ENCODE measurements at regions not wholly inside any gene's neighbourhood (a gene's known extent, or its start where the extent isn't known, plus 50 kb on each side); places are given as distances from the start of the nearest gene placed in this dataset.
A peak's percentile ranks its signal among the peaks of the same experiment; 100 is the strongest.

DNA sequence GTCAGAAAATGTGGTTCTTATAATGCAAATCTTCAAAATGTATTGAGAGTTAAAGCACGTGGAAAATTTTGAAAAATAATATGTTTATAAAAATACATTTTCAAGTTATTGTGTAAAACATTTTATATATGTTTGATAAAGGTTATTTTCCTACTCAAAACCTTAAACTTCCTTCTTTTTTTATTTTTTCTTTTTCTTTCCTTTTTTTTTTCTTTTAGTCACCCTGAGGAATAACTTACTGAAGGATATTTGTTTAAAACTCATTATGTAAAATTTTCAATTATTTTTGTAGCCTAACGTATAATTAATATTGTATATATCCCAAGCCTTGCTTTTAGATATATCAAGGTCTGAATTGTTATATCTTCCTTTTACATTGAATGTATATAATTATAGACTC lies 346.8 kb upstream of the GYPC start:
- no peak for DNase-seq (ENCODE audit: low read depth)
- H3K4me3 ChIP-seq (ENCODE audit: low read depth, low read length) = no peak overlapping the region
- TF ChIP-seq, protein P1, sequence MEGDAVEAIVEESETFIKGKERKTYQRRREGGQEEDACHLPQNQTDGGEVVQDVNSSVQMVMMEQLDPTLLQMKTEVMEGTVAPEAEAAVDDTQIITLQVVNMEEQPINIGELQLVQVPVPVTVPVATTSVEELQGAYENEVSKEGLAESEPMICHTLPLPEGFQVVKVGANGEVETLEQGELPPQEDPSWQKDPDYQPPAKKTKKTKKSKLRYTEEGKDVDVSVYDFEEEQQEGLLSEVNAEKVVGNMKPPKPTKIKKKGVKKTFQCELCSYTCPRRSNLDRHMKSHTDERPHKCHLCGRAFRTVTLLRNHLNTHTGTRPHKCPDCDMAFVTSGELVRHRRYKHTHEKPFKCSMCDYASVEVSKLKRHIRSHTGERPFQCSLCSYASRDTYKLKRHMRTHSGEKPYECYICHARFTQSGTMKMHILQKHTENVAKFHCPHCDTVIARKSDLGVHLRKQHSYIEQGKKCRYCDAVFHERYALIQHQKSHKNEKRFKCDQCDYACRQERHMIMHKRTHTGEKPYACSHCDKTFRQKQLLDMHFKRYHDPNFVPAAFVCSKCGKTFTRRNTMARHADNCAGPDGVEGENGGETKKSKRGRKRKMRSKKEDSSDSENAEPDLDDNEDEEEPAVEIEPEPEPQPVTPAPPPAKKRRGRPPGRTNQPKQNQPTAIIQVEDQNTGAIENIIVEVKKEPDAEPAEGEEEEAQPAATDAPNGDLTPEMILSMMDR (IDR thresholded peaks at IDR 0.05; ENCODE audit: insufficient read depth, low read depth, low read length) = no peak

DNA sequence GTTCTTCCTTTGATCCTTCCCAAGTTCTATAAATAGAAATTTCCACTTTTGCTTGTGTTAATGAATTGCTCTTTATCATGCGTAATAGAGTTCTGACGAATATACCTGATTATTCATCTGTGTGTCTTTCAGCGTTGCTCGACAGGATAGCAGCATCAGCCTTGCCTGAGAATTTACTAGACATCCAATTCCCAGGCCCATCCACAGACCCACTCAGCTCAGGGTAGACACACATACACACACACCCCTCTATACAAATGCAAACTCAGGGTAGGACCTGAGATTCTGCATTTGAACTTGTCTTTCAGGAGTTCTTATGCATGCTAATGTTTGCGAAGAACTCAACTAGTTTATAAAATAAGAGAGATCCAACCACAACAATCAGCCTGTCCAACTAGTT lies 343.4 kb upstream of the GYPC start:
- no peak overlapping the region for H3K4me3 ChIP-seq (ENCODE audit: low read depth, low read length)
- no peak for DNase-seq (ENCODE audit: low read depth)
- TF ChIP-seq, protein P1 (IDR thresholded peaks at IDR 0.05; ENCODE audit: insufficient read depth, low read depth, low read length) = no peak

DNA sequence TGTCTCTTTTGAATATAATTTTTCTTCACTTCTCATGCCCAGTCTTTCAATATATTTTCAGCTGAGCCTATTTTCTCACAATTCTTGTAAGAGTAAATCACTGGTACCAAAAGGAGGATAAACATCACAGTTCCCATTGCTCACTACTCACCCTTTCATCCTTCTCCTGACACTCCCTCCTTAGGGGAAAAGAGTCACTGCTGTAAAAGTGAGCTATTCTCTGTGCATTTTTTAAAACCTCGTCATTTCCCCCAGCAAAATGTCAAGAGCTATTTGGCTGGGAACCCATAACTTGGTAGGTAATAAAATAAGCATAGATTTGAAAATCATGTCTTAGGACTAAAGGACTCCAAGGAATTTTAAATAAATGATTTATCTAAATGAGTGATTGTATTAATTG lies 340.1 kb upstream of the GYPC start:
- peak; percentile 0 for DNase-seq (ENCODE audit: low read depth)
- TF ChIP-seq, protein P1 (IDR thresholded peaks at IDR 0.05; ENCODE audit: insufficient read depth, low read depth, low read length) = no peak
- no peak overlapping the region for H3K4me3 ChIP-seq (ENCODE audit: low read depth, low read length)

DNA sequence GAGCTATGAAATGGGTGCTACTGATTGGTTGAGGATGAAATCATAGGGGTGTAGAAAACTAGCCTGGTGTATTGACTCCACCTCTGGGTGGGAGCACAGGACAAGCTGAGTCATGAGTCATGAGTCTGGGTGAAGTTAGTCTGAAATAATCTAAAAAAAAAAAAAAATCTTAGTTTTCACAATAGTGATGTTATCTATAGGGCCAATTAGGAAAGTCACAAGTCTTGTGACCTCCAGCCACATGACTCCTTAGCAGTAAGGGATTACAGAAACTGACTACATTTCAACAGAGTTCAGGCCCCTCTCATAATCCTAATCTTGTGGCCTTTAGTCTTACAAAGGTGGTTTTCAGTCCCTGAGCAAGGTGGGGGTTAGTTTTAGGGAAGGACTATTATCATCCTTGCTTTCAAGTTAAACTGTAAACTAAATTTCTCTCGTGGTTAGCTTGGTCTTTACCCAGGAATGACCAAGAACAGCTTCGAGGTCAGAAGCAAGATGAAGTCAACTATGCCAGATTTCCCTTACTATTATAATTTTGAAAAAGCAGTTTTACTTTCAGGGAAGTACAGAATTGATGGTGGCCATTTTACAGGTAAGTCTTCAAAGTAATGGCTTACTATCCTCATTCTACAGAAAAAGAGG lies 338.0 kb upstream of the GYPC start:
- peak; percentile 20 for DNase-seq (ENCODE audit: low read depth)
- no peak overlapping the region for H3K4me3 ChIP-seq (ENCODE audit: low read depth, low read length)
- TF ChIP-seq, protein P1 (IDR thresholded peaks at IDR 0.05; ENCODE audit: insufficient read depth, low read depth, low read length) = no peak

DNA sequence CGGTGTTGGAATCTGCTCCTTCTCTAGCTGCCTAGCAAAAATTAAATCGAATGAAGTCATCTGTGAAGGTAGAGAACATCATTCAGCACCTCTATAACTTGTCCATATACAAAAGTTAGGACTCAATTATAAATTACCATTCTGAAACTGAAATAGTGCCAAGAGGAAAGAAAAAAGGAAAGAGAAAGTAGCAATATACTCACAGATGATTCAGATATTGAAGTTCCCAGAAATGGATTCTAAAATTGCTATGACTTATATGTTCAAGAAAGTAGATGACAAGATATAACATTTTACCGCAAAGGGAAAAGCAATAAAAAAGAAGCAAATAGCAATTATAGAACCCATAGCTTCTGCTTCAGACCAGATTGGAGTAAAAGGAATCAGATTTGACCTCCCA lies 333.6 kb upstream of the GYPC start:
- DNase-seq (ENCODE audit: low read depth) = no peak
- TF ChIP-seq, protein P1 (IDR thresholded peaks at IDR 0.05; ENCODE audit: insufficient read depth, low read depth, low read length) = no peak
- no peak overlapping the region for H3K4me3 ChIP-seq (ENCODE audit: low read depth, low read length)

DNA sequence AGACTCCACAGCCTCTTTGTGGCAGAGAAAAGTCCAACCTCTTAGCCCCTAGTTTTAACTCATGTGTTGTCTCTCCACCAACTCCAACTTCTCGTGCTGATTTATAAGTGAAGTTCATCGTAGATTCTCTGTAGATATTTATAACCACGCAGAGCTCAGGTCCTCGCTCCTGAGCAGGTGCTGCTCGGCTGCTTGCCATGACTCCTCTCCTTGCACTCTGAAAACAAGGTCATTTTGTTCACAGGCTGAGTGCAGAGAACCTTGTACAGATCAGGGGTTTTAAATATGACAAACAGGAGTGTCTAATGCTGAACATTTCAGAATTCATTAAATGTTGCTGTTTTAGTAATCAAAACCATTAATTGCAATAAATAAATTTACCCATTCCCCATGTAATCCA lies 330.8 kb upstream of the GYPC start:
- TF ChIP-seq, protein P1 (IDR thresholded peaks at IDR 0.05; ENCODE audit: insufficient read depth, low read depth, low read length) = no peak
- no peak overlapping the region for H3K4me3 ChIP-seq (ENCODE audit: low read depth, low read length)
- no peak for DNase-seq (ENCODE audit: low read depth)

DNA sequence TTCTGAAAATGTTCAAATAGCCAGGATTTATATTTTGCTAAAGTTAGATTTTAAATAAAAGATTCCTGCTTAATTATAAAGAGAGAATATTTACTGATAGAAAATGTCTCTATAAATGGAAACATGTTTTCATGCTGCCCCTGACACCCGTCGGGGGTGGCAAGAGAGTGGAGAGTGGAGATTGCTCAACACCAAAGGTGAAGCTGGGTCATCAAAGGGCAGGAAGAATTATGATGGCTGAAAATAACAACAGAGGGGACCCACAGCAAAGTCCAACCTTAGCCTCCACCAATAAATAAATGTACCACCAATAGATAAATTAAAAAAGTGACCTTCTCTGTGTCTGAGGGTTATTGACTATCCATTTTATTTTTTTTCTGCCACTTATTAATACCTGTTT lies 326.8 kb upstream of the GYPC start:
- H3K4me3 ChIP-seq (ENCODE audit: low read depth, low read length) = no peak overlapping the region
- TF ChIP-seq, protein P1 (IDR thresholded peaks at IDR 0.05; ENCODE audit: insufficient read depth, low read depth, low read length) = no peak
- no peak for DNase-seq (ENCODE audit: low read depth)
